ENCODE measurements at regions not wholly inside any gene's neighbourhood (a gene's known extent, or its start where the extent isn't known, plus 50 kb on each side); places are given as distances from the start of the nearest gene placed in this dataset.

DNA sequence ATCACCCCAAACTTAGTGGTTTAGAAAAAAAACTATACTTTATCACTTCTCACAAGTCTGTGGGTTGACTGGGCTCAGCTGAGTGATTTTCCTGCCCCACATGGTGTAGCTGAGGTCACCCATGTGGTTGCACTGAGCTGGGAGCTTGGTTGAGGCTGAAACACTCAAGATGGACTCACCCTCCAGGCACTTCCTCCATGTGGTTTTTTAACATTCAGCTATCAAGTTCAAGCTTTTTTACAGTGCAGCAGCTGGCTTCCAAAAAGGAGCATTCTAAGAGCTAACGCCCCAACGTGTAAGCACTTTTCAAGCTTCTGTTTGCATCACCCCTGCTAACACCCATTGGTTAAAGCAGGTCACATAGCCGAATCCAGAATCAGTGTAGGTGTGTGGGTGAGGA, 105.9 kb upstream of the CREB1 start:
- TF ChIP-seq, protein P1, sequence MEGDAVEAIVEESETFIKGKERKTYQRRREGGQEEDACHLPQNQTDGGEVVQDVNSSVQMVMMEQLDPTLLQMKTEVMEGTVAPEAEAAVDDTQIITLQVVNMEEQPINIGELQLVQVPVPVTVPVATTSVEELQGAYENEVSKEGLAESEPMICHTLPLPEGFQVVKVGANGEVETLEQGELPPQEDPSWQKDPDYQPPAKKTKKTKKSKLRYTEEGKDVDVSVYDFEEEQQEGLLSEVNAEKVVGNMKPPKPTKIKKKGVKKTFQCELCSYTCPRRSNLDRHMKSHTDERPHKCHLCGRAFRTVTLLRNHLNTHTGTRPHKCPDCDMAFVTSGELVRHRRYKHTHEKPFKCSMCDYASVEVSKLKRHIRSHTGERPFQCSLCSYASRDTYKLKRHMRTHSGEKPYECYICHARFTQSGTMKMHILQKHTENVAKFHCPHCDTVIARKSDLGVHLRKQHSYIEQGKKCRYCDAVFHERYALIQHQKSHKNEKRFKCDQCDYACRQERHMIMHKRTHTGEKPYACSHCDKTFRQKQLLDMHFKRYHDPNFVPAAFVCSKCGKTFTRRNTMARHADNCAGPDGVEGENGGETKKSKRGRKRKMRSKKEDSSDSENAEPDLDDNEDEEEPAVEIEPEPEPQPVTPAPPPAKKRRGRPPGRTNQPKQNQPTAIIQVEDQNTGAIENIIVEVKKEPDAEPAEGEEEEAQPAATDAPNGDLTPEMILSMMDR (IDR thresholded peaks at IDR 0.05): no peak
- TF ChIP-seq POLR2A (IDR thresholded peaks at IDR 0.05): no peak

All from uterus (tissue), 2 donors.